Trophoblast cell (in vitro differentiated cells and primary cell): ENCODE measurements at regions not wholly inside any gene's neighbourhood (a gene's known extent, or its start where the extent isn't known, plus 50 kb on each side); places are given as distances from the start of the nearest gene placed in this dataset.

Experiments used
- DNase-seq, 2 donors: peaks; one replicate each; pipeline ENCODE4 v3.0.0-alpha.2; 2016
- H2AFZ ChIP-seq: 2 replicates; pipeline ENCODE4 v1.6.1; 2013; ENCODE audit warnings: low read length, moderate library complexity, mild to moderate bottlenecking; ENCODE audit not compliant: insufficient read depth, poor library complexity
- H2AK5ac ChIP-seq: 2 replicates; pipeline ENCODE4 v1.6.1; 2013; ENCODE audit warnings: mild to moderate bottlenecking, low read length
- H2BK120ac ChIP-seq: 2 replicates; pipeline ENCODE4 v1.6.1; 2013; ENCODE audit warnings: low read length, mild to moderate bottlenecking, moderate library complexity; ENCODE audit not compliant: insufficient read depth, poor library complexity
- H2BK12ac ChIP-seq: 2 replicates; pipeline ENCODE4 v1.6.1; 2013; ENCODE audit warnings: mild to moderate bottlenecking, low read length, moderate library complexity
- H2BK5ac ChIP-seq: 2 replicates; pipeline ENCODE4 v1.6.1; 2013; ENCODE audit warnings: low read length, low read depth, moderate library complexity, mild to moderate bottlenecking; ENCODE audit not compliant: poor library complexity
- H3K14ac ChIP-seq: 2 replicates; pipeline ENCODE4 v1.6.1; 2013; ENCODE audit warnings: mild to moderate bottlenecking, low read length
- H3K18ac ChIP-seq: 2 replicates; pipeline ENCODE4 v1.6.1; 2013; ENCODE audit warnings: mild to moderate bottlenecking, low read length
- H3K23ac ChIP-seq: 2 replicates; pipeline ENCODE4 v1.6.1; 2013; ENCODE audit warnings: low read length
- H3K27ac ChIP-seq: 2 replicates; pipeline ENCODE4 v1.5.1; 2013; ENCODE audit warnings: low read depth, mild to moderate bottlenecking, inconsistent platforms, low read length, moderate library complexity
- H3K27me3 ChIP-seq: 2 replicates; pipeline ENCODE4 v1.6.1; 2013; ENCODE audit warnings: inconsistent platforms, mild to moderate bottlenecking, low read length, moderate library complexity; ENCODE audit not compliant: insufficient read depth
- H3K36me3 ChIP-seq, 2 experiments: 1 replicate in 1 of 2; 2 replicates in 1 of 2; pipeline ENCODE4 v1.6.1; 2013; ENCODE audit warnings: low read length in 2 of 2, mild to moderate bottlenecking in 2 of 2, moderate library complexity in 1 of 2; ENCODE audit not compliant: insufficient read depth in 2 of 2, control insufficient read depth in 1 of 2
- H3K4ac ChIP-seq: 2 replicates; pipeline ENCODE4 v1.6.1; 2013; ENCODE audit warnings: low read depth, mild to moderate bottlenecking, low read length, moderate library complexity
- H3K4me1 ChIP-seq, 2 experiments: 1 replicate in 1 of 2; 2 replicates in 1 of 2; pipeline ENCODE4 v1.6.1; 2013; ENCODE audit warnings: low read length in 2 of 2, mild to moderate bottlenecking in 2 of 2, moderate library complexity in 1 of 2; ENCODE audit not compliant: insufficient read depth in 2 of 2, control insufficient read depth in 1 of 2
- H3K4me2 ChIP-seq: 2 replicates; pipeline ENCODE4 v1.6.1; 2013; ENCODE audit warnings: inconsistent platforms, mild to moderate bottlenecking, low read length, moderate library complexity
- H3K4me3 ChIP-seq: 2 replicates; pipeline ENCODE4 v1.5.1; 2013; ENCODE audit warnings: mild to moderate bottlenecking, low read depth, low read length, inconsistent platforms
- H3K79me1 ChIP-seq: one replicate; pipeline ENCODE4 v1.6.1; 2013; ENCODE audit warnings: low read length
- H3K79me2 ChIP-seq: 2 replicates; pipeline ENCODE4 v1.6.1; 2013; ENCODE audit warnings: low read length, mild to moderate bottlenecking; ENCODE audit not compliant: control insufficient read depth, insufficient read depth, poor library complexity
- H3K9ac ChIP-seq: 2 replicates; pipeline ENCODE4 v1.6.1; 2013; ENCODE audit warnings: mild to moderate bottlenecking, low read length
- H3K9me3 ChIP-seq: 2 replicates; pipeline ENCODE4 v1.6.1; 2013; ENCODE audit warnings: low read depth, mild to moderate bottlenecking, control low read depth, inconsistent platforms, low read length; ENCODE audit not compliant: insufficient read depth
- H4K12ac ChIP-seq: 2 replicates; pipeline ENCODE4 v1.6.1; 2013; ENCODE audit warnings: low read depth, mild to moderate bottlenecking, low read length, moderate library complexity
- H4K8ac ChIP-seq: 2 replicates; pipeline ENCODE4 v1.6.1; 2013; ENCODE audit warnings: low read depth, mild to moderate bottlenecking, low read length, moderate library complexity
- H4K91ac ChIP-seq: one replicate; pipeline ENCODE4 v1.6.1; 2013; ENCODE audit warnings: low read depth, mild to moderate bottlenecking, low read length, moderate library complexity
- WGBS: extraction: QIAGEN DNeasy Blood & Tissue Kit; methylation state at CpG from one replicate; pipeline ENCODE4 v1.1.7; 2013; ENCODE audit warnings: missing lambda C conversion rate; ENCODE audit not compliant: insufficient read length, insufficient coverage; ENCODE audit errors: extremely low coverage; 5-methylcytosine and 5-hydroxymethylcytosine counted together

DNA sequence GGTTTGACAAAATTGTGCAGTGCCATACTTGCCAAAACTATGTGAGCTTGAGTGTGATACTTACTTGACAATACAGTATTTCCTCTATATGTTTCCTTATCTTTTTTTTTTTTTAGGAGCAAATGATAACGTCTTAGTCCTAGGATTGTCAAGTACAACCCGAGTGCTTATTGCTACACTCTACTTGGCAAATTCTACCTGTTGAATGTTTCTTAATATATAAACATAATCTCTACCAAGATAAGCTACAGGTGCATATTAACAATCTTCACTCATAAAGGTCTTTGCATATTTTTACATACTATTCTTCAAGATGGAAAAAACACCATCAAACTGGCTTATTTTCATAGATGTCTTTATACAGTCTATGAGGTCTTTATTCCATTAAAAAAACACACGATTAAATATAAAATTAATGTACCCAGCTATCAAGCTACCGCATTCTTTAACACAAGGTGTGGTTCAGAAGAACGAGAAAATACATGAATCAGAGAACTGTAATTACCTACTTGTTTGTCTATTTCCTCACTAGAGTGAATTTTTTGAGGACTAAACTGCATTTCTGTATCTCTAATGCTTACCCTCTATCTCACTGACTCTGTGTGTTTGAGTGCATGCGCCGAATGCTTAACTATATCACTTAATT is 76.1 kb upstream of the PDSS1 start:
- Histone ChIP-seq H3K23ac (no peak overlapping the region), H2AFZ (no peak overlapping the region), H3K4me1 (no peaks in the 10 kb centered on the region), H2AK5ac (no peak overlapping the region), H3K9me3 (no peaks in the 10 kb centered on the region), H3K79me2 (no peaks in the 10 kb centered on the region), H3K4me2 (no peak overlapping the region), H3K9ac (no peak overlapping the region), H2BK12ac (no peak overlapping the region), H3K79me1 (no peaks in the 10 kb centered on the region), H3K36me3 (no peaks in the 10 kb centered on the region), H3K27me3 (no peaks in the 10 kb centered on the region), H4K8ac (no peak overlapping the region), H3K27ac (no peak overlapping the region), H2BK120ac (no peak overlapping the region), H3K4ac (no peak overlapping the region), H3K14ac (no peak overlapping the region), H3K4me3 (no peak overlapping the region), H4K12ac (no peak overlapping the region), H3K18ac (no peak overlapping the region), H2BK5ac (no peak overlapping the region), H4K91ac (no peak overlapping the region)
- WGBS: no CpG with 5 or more reads among the region's 7 CpGs
- no peak for DNase-seq

DNA sequence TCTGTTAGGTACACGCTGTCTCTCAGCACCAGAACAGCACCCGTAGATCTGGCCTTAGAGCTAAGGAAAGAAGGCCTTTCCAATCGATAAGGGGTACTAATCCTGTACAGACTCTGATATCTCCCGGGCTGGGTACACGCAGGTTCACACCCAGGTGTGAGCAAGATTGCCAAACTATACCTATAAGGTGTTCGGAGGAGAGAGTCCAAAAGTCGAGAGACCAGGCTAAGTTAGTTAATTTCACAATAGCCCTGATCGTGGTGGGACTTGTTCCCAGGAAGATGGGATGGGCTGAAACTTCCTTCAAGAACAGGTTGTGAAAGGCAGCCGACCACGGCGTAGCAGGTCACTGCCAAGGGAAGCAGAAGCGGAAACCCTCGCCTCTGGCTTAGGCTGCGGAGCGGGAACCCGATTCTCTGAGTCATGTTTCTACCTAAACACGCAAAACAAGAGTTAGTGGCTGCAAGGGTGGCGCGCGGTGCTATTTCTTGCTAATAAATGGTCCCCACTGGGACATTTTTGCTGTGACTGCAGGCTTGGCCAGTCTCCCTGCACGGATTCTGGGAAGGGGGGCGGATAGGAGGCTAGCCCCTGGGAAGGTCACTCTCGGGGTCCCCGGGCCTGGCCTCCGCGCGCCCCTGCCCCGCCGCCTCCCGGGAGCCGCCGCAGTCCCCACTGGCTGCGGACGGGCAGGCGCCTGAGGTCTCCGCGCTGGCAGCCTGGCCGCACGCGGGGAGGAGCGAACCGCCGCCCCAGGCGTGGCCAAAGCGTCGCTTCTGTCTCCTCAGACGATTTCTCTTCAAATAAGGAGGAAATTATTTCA is 75.4 kb upstream of the PDSS1 start:
- no peak overlapping the region for H2AK5ac ChIP-seq
- no peak overlapping the region for H2BK12ac ChIP-seq
- no peaks in the 10 kb centered on the region for H3K4me1 ChIP-seq
- H3K9me3 ChIP-seq: no peaks in the 10 kb centered on the region
- no peak overlapping the region for H3K14ac ChIP-seq
- WGBS: no CpG with 5 or more reads among the region's 47 CpGs
- no peak overlapping the region for H3K18ac ChIP-seq
- H2AFZ ChIP-seq: peak overlapping the region; percentile 15
- H3K36me3 ChIP-seq: no peaks in the 10 kb centered on the region
- no peak overlapping the region for H4K91ac ChIP-seq
- H3K23ac ChIP-seq: no peak overlapping the region
- H4K8ac ChIP-seq: no peak overlapping the region
- no peak overlapping the region for H4K12ac ChIP-seq
- H2BK5ac ChIP-seq: no peak overlapping the region
- H3K4me2 ChIP-seq: peak overlapping the region; percentile 47
- peak overlapping the region; percentile 27 for H3K4me3 ChIP-seq
- peak; percentile 13 to 51 for DNase-seq
- no peaks in the 10 kb centered on the region for H3K27me3 ChIP-seq
- no peaks in the 10 kb centered on the region for H3K79me2 ChIP-seq
- no peak overlapping the region for H2BK120ac ChIP-seq
- H3K4ac ChIP-seq: no peak overlapping the region
- H3K9ac ChIP-seq: no peak overlapping the region
- no peaks in the 10 kb centered on the region for H3K79me1 ChIP-seq
- no peak overlapping the region for H3K27ac ChIP-seq

DNA sequence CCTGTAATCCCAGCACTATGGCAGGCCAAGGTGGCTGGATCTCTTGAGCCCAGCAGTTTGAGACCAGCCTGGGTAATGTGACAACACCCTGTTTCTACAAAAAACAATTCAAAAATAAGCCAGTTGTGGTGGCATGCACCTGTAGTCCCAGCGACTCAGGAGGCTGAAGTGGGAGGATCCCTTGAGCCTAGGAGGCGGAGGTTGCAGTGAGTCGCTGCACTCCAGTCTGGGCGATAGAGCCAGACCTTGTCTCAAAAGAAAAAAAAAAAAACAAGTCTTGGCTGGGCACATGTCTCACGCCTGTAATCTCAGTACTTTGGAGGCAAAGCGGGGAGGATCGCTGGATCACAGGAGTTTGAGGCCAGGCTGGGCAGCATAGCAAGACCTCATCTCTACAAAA is 74.6 kb upstream of the PDSS1 start:
- Histone ChIP-seq H2BK120ac (no peak overlapping the region), H3K23ac (no peak overlapping the region), H3K36me3 (no peaks in the 10 kb centered on the region), H3K9me3 (no peaks in the 10 kb centered on the region), H2BK5ac (no peak overlapping the region), H3K27ac (no peak overlapping the region), H2AK5ac (no peak overlapping the region), H3K4ac (no peak overlapping the region), H3K4me3 (no peak overlapping the region), H3K18ac (no peak overlapping the region), H2BK12ac (no peak overlapping the region), H4K12ac (no peak overlapping the region), H3K14ac (no peak overlapping the region), H3K79me1 (no peaks in the 10 kb centered on the region), H3K9ac (no peak overlapping the region), H2AFZ (no peak overlapping the region), H4K8ac (no peak overlapping the region), H3K27me3 (no peaks in the 10 kb centered on the region), H4K91ac (no peak overlapping the region), H3K4me1 (no peaks in the 10 kb centered on the region), H3K79me2 (no peaks in the 10 kb centered on the region), H3K4me2 (no peak overlapping the region)
- no CpG with 5 or more reads among the region's 7 CpGs for WGBS
- no peak for DNase-seq

DNA sequence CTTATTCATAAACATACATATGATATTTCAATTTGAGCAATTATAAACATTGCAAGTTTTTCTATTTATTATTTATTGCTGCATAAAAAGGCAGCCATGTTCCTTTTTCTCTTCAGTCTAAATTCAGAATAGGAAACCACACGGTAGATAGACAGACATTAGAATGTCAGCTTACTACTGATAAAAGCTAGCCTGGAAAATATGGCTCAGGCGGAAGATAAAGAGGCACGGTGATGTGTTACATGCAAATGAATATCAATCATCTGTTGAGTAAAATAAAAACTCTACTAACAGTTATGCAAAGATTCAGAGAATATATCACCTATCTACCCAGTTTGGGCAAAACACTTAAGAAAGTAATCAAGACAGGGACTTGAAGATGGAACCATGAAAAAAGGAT is 73.5 kb upstream of the PDSS1 start:
- WGBS: no CpG with 5 or more reads among the region's 3 CpGs
- Histone ChIP-seq H4K91ac (no peak overlapping the region), H2BK5ac (no peak overlapping the region), H2BK120ac (no peak overlapping the region), H3K4me1 (no peaks in the 10 kb centered on the region), H3K79me1 (no peaks in the 10 kb centered on the region), H3K4ac (no peak overlapping the region), H3K18ac (no peak overlapping the region), H4K8ac (no peak overlapping the region), H3K27me3 (no peaks in the 10 kb centered on the region), H2AK5ac (no peak overlapping the region), H3K79me2 (no peaks in the 10 kb centered on the region), H3K36me3 (no peaks in the 10 kb centered on the region), H2AFZ (no peak overlapping the region), H3K14ac (no peak overlapping the region), H3K4me3 (no peak overlapping the region), H4K12ac (no peak overlapping the region), H3K4me2 (no peak overlapping the region), H3K9ac (no peak overlapping the region), H3K9me3 (no peaks in the 10 kb centered on the region), H3K23ac (no peak overlapping the region), H3K27ac (no peak overlapping the region), H2BK12ac (no peak overlapping the region)
- DNase-seq: no peak
